ENCODE measurements at regions not wholly inside any gene's neighbourhood (a gene's known extent, or its start where the extent isn't known, plus 50 kb on each side); places are given as distances from the start of the nearest gene placed in this dataset.
A peak's percentile ranks its signal among the peaks of the same experiment; 100 is the strongest.

- DNase-seq: no peak
- intact Hi-C loops (cut with micrococcal nuclease): no loop called here
- no peak for ATAC-seq
Measured at GRCh38 chr1:55689800-55690199, 474.6 kb upstream of the USP24 start.

GRCh38 chr1:55685560-55685959 is 470.4 kb upstream of the USP24 start:
- DNase-seq: peak; percentile 32
- ATAC-seq: peak; percentile 86
- intact Hi-C loops (cut with micrococcal nuclease): no loop called here

DNA sequence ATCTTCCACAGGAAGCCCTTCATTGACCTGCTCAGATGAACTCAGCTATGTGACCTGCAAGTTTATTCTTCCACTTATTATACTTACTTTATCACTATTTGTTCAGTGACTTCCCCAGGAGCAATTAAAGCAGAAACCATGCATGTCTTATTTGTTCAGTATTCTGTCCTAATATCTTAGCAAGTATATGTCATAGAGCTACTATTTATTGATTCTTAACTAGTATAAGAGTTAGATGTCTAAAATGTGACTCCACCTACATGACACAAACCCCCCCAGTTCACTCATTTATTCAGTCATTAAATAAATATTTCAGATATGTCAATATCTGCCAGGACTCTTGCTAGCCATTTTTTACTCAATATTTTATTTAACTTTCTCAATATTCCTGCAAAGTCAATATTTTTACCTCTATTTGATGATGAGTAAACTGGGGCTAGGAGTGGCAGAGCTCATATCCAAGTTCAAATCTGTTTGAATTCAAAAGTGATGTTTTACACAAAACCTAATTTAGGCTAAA is 469.0 kb upstream of the USP24 start:
- intact Hi-C loops (cut with micrococcal nuclease): no loop called here
- no peak for ATAC-seq
- no peak for DNase-seq

DNA sequence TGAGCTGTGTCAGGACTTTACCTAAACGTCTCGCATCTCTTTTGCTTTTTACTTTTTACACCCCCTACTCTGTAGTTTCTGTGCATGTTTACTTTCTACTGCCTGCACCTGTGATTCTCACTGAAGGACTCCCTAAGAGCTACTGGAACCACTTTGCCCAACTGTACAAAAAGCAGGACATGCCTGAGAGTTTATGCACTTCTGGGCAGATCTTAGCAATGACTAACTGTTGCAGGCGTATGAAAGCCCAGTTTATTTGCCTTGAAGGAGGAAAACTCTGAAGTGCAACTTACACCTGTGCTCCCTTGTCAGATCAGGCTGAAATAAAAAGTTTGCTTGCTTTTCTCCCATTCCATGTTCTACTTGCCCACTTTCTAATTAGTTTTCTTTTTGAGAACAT is 467.0 kb upstream of the USP24 start:
- intact Hi-C loops (cut with micrococcal nuclease): no loop called here
- no peak for DNase-seq
- ATAC-seq: no peak

- DNase-seq (no peak), ATAC-seq (no peak)
- intact Hi-C loops (cut with micrococcal nuclease): no loop called here
Measured at GRCh38 chr1:55679971-55680370, 464.8 kb upstream of the USP24 start.

GRCh38 chr1:55673416-55673815 is 458.3 kb upstream of the USP24 start:
- ATAC-seq: no peak
- no peak for DNase-seq
- intact Hi-C loops (cut with micrococcal nuclease): no loop called here

DNA sequence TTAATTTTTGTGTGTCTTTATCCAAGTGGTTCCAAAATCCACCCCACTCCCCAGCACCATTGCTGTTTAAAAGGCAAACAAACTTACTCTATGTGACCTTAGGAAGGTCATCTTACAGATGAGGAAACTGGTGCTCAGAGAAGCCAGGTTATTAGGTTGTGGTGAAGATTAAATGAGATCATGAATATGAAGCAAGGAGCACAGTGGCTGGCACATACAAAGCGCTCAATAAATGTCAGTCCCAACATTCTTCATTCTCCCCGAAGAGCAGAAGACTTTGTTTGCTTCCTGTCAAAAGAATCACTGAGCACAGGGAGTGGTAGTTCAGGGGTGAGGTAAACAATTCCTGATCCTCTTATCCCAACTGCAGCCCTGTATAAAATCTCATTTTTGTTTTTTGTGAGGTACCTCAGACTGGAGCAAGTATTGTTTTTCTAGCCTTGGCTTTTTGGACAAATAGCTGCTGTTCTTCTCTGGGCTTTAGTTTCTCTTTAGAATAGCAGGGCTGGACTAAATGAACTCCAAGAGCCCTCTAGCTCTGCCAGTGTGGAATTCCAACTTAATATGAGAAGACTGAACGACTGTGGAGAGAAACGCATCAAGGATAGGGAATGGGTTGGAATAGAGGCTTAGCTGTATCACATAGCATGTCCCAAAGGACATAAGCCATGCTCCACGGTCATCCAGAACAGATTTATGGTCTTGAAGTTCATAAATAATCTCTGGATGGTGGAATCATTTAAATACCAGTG is 455.3 kb upstream of the USP24 start:
- no peak for DNase-seq
- ATAC-seq: peak; percentile 26
- intact Hi-C loops (cut with micrococcal nuclease): no loop called here

GRCh38 chr1:55669293-55669692 is 454.1 kb upstream of the USP24 start:
- ATAC-seq: peak; percentile 97
- DNase-seq: no peak
- intact Hi-C loops (cut with micrococcal nuclease): no loop called here

- ATAC-seq (no peak), DNase-seq (no peak)
- intact Hi-C loops (cut with micrococcal nuclease): no loop called here
Measured at GRCh38 chr1:55662875-55663274, 447.7 kb upstream of the USP24 start.

DNA sequence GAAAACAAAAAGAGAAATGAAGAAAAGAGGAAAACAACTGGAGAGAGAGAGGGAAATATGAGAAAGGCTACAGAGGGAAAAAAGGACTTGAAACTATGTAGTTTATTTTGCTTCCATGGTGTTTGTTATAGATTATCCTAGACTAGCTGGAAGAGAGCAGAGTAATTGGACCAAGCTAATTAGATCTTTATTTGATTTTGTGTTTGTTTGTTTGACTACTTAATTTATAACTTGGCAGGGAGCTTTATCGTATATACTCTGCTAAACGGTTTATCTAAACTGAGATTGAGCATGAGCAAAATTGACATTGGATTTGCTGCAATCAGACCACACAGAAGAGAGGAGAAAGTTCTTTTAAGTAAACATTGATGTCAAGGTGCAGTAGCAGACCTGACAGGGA is 443.8 kb upstream of the USP24 start:
- ATAC-seq (no peak), DNase-seq (no peak)
- intact Hi-C loops (cut with micrococcal nuclease): no loop called here

DNA sequence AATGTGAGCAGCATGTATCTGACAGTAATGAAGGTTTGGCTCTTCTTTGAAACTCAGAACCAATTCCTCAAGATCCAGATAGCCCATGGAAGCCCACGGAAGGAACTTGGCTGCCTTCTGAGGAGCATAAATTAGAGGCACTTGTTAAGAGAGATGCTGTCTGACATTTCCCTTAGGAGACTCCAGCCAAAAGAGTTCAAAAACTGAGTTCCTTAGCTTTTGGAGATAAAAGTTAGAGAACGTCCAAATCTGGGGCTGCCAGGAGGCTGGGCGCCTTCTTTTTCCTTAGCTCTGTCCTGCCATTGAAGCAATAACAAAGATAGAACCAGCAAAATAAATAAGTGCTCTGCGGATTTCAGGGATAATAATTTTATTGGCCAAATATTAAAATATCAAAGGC is 439.6 kb upstream of the USP24 start:
- ATAC-seq (no peak), DNase-seq (peak; percentile 26)
- intact Hi-C loops (cut with micrococcal nuclease): no loop called here

- no peak for ATAC-seq
- intact Hi-C loops (cut with micrococcal nuclease): no loop called here
- DNase-seq: no peak
Measured at GRCh38 chr1:55654171-55654570, 439.0 kb upstream of the USP24 start.

GRCh38 chr1:55650444-55650843 is 435.3 kb upstream of the USP24 start:
- DNase-seq (no peak), ATAC-seq (no peak)
- intact Hi-C loops (cut with micrococcal nuclease): no loop called here

GRCh38 chr1:55646181-55646580 is 431.0 kb upstream of the USP24 start:
- DNase-seq (no peak), ATAC-seq (no peak)
- intact Hi-C loops (cut with micrococcal nuclease): no loop called here

GRCh38 chr1:55645270-55645669 is 430.1 kb upstream of the USP24 start:
- no peak for ATAC-seq
- DNase-seq: no peak
- intact Hi-C loops (cut with micrococcal nuclease): no loop called here

GRCh38 chr1:55641947-55642346 is 426.8 kb upstream of the USP24 start:
- DNase-seq: no peak
- intact Hi-C loops (cut with micrococcal nuclease): no loop called here
- ATAC-seq: no peak

GRCh38 chr1:55640708-55641473 is 425.7 kb upstream of the USP24 start:
- peak; percentile 91 for ATAC-seq
- peak; percentile 78 for DNase-seq
- intact Hi-C loops (cut with micrococcal nuclease): no loop called here

DNA sequence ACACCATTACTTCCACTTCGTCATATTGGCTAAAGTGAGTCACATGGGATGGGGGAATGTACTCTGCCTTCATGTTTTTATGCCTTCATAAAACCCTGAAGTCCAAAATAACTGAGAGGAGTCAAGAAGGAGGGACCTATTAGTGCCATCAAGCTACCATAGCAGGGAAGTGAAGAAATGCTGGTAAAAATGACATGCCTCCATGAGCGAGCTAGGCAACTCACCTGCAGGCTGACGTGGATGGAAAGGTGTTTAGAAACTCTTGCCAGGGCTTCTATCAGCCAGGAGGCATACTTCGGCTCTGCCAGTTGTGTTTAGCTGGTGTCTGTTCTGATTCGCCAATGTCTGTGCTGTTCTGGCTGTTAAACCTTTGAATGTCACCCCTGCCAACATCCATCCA is 424.4 kb upstream of the USP24 start:
- DNase-seq (no peak), ATAC-seq (no peak)
- intact Hi-C loops (cut with micrococcal nuclease): no loop called here

- intact Hi-C loops (cut with micrococcal nuclease): no loop called here
- no peak for ATAC-seq
- DNase-seq: no peak
Measured at GRCh38 chr1:55639051-55639450, 423.9 kb upstream of the USP24 start.

GRCh38 chr1:55636696-55637095 is 421.5 kb upstream of the USP24 start:
- ATAC-seq (no peak), DNase-seq (no peak)
- intact Hi-C loops (cut with micrococcal nuclease): no loop called here

DNA sequence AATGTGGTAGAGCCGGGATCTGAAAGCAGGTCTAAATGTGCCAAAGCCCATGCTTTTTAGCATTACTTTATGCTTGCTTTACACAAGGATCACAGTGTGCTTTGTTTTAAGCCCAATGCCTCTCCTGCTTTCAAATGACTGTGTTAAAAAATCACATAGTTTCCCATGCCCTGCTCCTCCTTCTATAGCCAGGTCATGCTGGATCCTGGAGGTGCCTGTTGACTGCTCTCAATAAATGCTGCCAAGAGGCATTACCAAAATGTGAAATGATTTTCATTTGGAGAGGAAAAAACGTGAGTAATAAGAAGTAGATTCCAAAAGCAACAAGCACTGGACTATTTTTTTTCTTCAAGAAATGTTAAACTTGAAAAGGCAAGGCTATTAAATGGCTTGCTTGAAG is 420.7 kb upstream of the USP24 start:
- ATAC-seq: peak; percentile 70
- DNase-seq: no peak
- intact Hi-C loops (cut with micrococcal nuclease): no loop called here

Data from left ventricle myocardium superior (tissue), 1 donor.